ENCODE measurements at regions not wholly inside any gene's neighbourhood (a gene's known extent, or its start where the extent isn't known, plus 50 kb on each side); places are given as distances from the start of the nearest gene placed in this dataset.

GRCh38 chr6:122524056-122524455, 52.4 kb upstream of the SERINC1 start:
- no peak for DNase-seq (ENCODE audit: insufficient read length, low spot score)
- no peak for FAIRE-seq

- FAIRE-seq (no peak), DNase-seq (ENCODE audit: insufficient read length, low spot score) (peak; percentile 53)
These were observed 58.9 kb upstream of the SERINC1 start for GRCh38 chr6:122530440-122531046.

- FAIRE-seq (no peak), DNase-seq (ENCODE audit: insufficient read length, low spot score) (no peak)
These were observed 61.9 kb upstream of the PKIB start for GRCh38 chr6:122548281-122548680.

GRCh38 chr6:122548820-122549219, 61.4 kb upstream of the PKIB start:
- no peak for FAIRE-seq
- no peak for DNase-seq (ENCODE audit: insufficient read length, low spot score)

GRCh38 chr6:122553697-122554096, 56.5 kb upstream of the PKIB start:
- DNase-seq (ENCODE audit: insufficient read length, low spot score): no peak
- no peak for FAIRE-seq

GRCh38 chr6:122555561-122555960, 54.6 kb upstream of the PKIB start:
- DNase-seq (ENCODE audit: insufficient read length, low spot score): no peak
- no peak for FAIRE-seq

- FAIRE-seq (no peak), DNase-seq (ENCODE audit: insufficient read length, low spot score) (no peak)
These were observed 52.1 kb upstream of the PKIB start for GRCh38 chr6:122558080-122558479.

All from HTR-8/SVneo (cell line).